GM18520 (cell line): ENCODE measurements at regions not wholly inside any gene's neighbourhood (a gene's known extent, or its start where the extent isn't known, plus 50 kb on each side); places are given as distances from the start of the nearest gene placed in this dataset.
A peak's percentile ranks its signal among the peaks of the same experiment; 100 is the strongest.
"Not testable (repeated sequence)": the region's sequence is repeated elsewhere in the genome, so short reads cannot be mapped to it uniquely, and the experiment has no call there.

Experiments
- ATAC-seq: cut with Tn5 transposase; IDR thresholded peaks from one replicate; pipeline ENCODE4 v1.9.1; 2021; ENCODE audit not compliant: unreplicated experiment

GRCh38 chr15:21774760-21775159 lies 102.8 kb downstream of the POTEB start:
- not testable (repeated sequence) for ATAC-seq

GRCh38 chr15:21766524-21766923 lies 111.0 kb downstream of the POTEB start:
- ATAC-seq, result not testable (repeated sequence)

GRCh38 chr15:21763756-21764155 lies 113.8 kb downstream of the POTEB start:
- not testable (repeated sequence) for ATAC-seq

- ATAC-seq, result not testable (repeated sequence)
Observed at GRCh38 chr15:21760250-21761023, 117.1 kb downstream of the POTEB start.

GRCh38 chr15:21759401-21760165 lies 118.0 kb downstream of the POTEB start:
- ATAC-seq, result not testable (repeated sequence)

- not testable (repeated sequence) for ATAC-seq
Observed at GRCh38 chr15:21753838-21754237, 123.7 kb downstream of the POTEB start.

GRCh38 chr15:21752124-21752957 lies 125.2 kb downstream of the POTEB start:
- not testable (repeated sequence) for ATAC-seq

GRCh38 chr15:21749173-21749572 lies 128.4 kb downstream of the POTEB start:
- not testable (repeated sequence) for ATAC-seq

- ATAC-seq, result not testable (repeated sequence)
Observed at GRCh38 chr15:21744245-21744915, 133.2 kb downstream of the POTEB start.

- ATAC-seq, result peak; percentile 60
Observed at GRCh38 chr15:21742067-21742466, 135.5 kb downstream of the POTEB start.

GRCh38 chr15:21738003-21738402 lies 139.5 kb downstream of the POTEB start:
- not testable (repeated sequence) for ATAC-seq

GRCh38 chr15:21736443-21736842 lies 141.1 kb downstream of the POTEB start:
- not testable (repeated sequence) for ATAC-seq

- not testable (repeated sequence) for ATAC-seq
Observed at GRCh38 chr15:21735837-21736236, 141.7 kb downstream of the POTEB start.

GRCh38 chr15:21735368-21735767 lies 142.2 kb downstream of the POTEB start:
- ATAC-seq, result not testable (repeated sequence)

- ATAC-seq, result peak; percentile 25
Observed at GRCh38 chr15:21731496-21731895, 146.0 kb downstream of the POTEB start.

GRCh38 chr15:21730427-21731405 lies 146.8 kb downstream of the POTEB start:
- ATAC-seq, result peak; percentile 54

- not testable (repeated sequence) for ATAC-seq
Observed at GRCh38 chr15:21724988-21725387, 152.5 kb downstream of the POTEB start.

GRCh38 chr15:21721115-21721514 lies 156.4 kb downstream of the POTEB start:
- not testable (repeated sequence) for ATAC-seq

- peak; percentile 46 for ATAC-seq
Observed at GRCh38 chr15:21718779-21719178, 158.8 kb downstream of the POTEB start.
